H1 (cell line): ENCODE measurements at regions not wholly inside any gene's neighbourhood (a gene's known extent, or its start where the extent isn't known, plus 50 kb on each side); places are given as distances from the start of the nearest gene placed in this dataset.

ENCODE experiments used
- HDAC6 ChIP-seq: IDR thresholded peaks from one replicate; pipeline ENCODE4 v1.7.1; 2012; ENCODE audit warnings: low read depth, mild to moderate bottlenecking, inconsistent platforms, low read length, moderate library complexity
- PHF8 ChIP-seq: fragments of 200-600 bp; sonication (generic); conservative IDR thresholded peaks from 2 replicates; pipeline ENCODE4 v1.7.1; 2012; ENCODE audit warnings: low read depth, mild to moderate bottlenecking, inconsistent platforms, low read length, moderate library complexity
- SIN3A ChIP-seq, 2 experiments: IDR thresholded peaks in 1 of 2; conservative IDR thresholded peaks in 1 of 2; 2 replicates each; pipeline ENCODE4 v1.6.1; 2011 to 2012; ENCODE audit warnings: low read length in 2 of 2, improper control_type of control experiment in 1 of 2, low read depth in 1 of 2, mild to moderate bottlenecking in 1 of 2
- TF ChIP-seq, protein P1 (sequence below): fragments of 300-600 bp; sonication (generic); IDR thresholded peaks from 2 replicates; pipeline ENCODE4 v1.7.1; 2012; ENCODE audit warnings: low read length, moderate library complexity, mild to moderate bottlenecking, inconsistent platforms; ENCODE audit not compliant: insufficient replicate concordance

DNA sequence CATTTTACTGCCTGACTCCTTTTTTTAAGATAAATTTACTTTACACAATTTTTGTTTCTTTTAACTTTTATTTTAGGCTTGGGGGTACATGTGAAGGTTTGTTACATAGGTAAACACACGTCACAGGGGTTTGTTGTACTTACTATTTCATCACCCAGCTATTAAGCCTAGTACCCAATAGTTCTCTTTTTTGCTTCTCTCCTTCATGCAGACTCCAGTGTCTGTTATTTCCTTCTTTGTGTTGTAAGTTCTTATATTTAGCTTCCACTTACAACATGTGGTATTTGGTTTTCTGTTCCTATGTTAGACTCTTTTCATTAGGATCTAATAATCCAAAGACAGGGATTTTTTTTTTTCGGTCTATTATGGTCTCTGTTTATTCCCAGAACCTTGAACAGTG, 83.5 kb upstream of the CCN6 start (continued):
- TF ChIP-seq, protein P1, sequence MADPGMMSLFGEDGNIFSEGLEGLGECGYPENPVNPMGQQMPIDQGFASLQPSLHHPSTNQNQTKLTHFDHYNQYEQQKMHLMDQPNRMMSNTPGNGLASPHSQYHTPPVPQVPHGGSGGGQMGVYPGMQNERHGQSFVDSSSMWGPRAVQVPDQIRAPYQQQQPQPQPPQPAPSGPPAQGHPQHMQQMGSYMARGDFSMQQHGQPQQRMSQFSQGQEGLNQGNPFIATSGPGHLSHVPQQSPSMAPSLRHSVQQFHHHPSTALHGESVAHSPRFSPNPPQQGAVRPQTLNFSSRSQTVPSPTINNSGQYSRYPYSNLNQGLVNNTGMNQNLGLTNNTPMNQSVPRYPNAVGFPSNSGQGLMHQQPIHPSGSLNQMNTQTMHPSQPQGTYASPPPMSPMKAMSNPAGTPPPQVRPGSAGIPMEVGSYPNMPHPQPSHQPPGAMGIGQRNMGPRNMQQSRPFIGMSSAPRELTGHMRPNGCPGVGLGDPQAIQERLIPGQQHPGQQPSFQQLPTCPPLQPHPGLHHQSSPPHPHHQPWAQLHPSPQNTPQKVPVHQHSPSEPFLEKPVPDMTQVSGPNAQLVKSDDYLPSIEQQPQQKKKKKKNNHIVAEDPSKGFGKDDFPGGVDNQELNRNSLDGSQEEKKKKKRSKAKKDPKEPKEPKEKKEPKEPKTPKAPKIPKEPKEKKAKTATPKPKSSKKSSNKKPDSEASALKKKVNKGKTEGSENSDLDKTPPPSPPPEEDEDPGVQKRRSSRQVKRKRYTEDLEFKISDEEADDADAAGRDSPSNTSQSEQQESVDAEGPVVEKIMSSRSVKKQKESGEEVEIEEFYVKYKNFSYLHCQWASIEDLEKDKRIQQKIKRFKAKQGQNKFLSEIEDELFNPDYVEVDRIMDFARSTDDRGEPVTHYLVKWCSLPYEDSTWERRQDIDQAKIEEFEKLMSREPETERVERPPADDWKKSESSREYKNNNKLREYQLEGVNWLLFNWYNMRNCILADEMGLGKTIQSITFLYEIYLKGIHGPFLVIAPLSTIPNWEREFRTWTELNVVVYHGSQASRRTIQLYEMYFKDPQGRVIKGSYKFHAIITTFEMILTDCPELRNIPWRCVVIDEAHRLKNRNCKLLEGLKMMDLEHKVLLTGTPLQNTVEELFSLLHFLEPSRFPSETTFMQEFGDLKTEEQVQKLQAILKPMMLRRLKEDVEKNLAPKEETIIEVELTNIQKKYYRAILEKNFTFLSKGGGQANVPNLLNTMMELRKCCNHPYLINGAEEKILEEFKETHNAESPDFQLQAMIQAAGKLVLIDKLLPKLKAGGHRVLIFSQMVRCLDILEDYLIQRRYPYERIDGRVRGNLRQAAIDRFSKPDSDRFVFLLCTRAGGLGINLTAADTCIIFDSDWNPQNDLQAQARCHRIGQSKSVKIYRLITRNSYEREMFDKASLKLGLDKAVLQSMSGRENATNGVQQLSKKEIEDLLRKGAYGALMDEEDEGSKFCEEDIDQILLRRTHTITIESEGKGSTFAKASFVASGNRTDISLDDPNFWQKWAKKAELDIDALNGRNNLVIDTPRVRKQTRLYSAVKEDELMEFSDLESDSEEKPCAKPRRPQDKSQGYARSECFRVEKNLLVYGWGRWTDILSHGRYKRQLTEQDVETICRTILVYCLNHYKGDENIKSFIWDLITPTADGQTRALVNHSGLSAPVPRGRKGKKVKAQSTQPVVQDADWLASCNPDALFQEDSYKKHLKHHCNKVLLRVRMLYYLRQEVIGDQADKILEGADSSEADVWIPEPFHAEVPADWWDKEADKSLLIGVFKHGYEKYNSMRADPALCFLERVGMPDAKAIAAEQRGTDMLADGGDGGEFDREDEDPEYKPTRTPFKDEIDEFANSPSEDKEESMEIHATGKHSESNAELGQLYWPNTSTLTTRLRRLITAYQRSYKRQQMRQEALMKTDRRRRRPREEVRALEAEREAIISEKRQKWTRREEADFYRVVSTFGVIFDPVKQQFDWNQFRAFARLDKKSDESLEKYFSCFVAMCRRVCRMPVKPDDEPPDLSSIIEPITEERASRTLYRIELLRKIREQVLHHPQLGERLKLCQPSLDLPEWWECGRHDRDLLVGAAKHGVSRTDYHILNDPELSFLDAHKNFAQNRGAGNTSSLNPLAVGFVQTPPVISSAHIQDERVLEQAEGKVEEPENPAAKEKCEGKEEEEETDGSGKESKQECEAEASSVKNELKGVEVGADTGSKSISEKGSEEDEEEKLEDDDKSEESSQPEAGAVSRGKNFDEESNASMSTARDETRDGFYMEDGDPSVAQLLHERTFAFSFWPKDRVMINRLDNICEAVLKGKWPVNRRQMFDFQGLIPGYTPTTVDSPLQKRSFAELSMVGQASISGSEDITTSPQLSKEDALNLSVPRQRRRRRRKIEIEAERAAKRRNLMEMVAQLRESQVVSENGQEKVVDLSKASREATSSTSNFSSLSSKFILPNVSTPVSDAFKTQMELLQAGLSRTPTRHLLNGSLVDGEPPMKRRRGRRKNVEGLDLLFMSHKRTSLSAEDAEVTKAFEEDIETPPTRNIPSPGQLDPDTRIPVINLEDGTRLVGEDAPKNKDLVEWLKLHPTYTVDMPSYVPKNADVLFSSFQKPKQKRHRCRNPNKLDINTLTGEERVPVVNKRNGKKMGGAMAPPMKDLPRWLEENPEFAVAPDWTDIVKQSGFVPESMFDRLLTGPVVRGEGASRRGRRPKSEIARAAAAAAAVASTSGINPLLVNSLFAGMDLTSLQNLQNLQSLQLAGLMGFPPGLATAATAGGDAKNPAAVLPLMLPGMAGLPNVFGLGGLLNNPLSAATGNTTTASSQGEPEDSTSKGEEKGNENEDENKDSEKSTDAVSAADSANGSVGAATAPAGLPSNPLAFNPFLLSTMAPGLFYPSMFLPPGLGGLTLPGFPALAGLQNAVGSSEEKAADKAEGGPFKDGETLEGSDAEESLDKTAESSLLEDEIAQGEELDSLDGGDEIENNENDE = no peak
- TF ChIP-seq SIN3A (conservative IDR thresholded peaks at IDR 0.05 in 1 of 2, IDR thresholded peaks at IDR 0.05 in 1 of 2; ENCODE audit: low read depth in 1 of 2, low read length in 2 of 2) (no peak), HDAC6 (no peak), PHF8 (no peak)
